ENCODE measurements at regions not wholly inside any gene's neighbourhood (a gene's known extent, or its start where the extent isn't known, plus 50 kb on each side); places are given as distances from the start of the nearest gene placed in this dataset.

DNA sequence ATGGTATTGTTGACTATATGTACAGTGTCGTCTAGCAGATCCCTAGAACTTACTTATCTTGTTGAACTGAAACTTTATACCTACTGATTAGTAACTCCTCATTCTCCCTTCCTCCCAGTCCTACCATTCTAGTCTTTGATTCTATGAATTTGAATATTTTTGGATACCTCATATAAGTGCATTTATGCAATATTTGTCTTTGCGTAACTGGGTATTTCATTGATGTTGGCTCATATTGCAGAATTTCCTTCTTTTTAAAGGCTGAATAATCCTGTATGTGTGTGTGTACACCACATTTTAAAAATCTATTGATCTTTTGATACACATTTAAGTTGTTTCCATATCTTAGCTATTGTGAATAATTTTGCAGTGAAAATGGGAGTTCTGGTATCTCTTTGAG is 119.9 kb downstream of the SOX4 start:
- H3K27ac Mint-ChIP-seq (ENCODE audit: unreplicated experiment), result peak overlapping the region; percentile 35
- no peaks in the 10 kb centered on the region for H3K9me3 Mint-ChIP-seq (ENCODE audit: unreplicated experiment)
- no peak overlapping the region for H2AFZ ChIP-seq (ENCODE audit: low read depth, low read length)
- peaks cover 71% of the 10 kb centered on the region for H3K79me2 ChIP-seq (ENCODE audit: insufficient read depth, low read length)
- no peak for DNase-seq (ENCODE audit: low read depth)
- no peak overlapping the region for H3K27ac ChIP-seq (ENCODE audit: low read depth, low read length)
- H3K9me3 ChIP-seq (ENCODE audit: insufficient read depth, low read depth, low read length), result no peaks in the 10 kb centered on the region
- no peaks in the 10 kb centered on the region for H3K27me3 Mint-ChIP-seq (ENCODE audit: low read depth, unreplicated experiment)
- H3K36me3 ChIP-seq (ENCODE audit: insufficient read depth, low read length), result no peaks in the 10 kb centered on the region
- no peak overlapping the region for H3K4me3 ChIP-seq (ENCODE audit: insufficient read depth, low read depth, low read length)
- H4K20me1 ChIP-seq (ENCODE audit: insufficient read depth, low read length), result peaks cover 28% of the 10 kb centered on the region
- no peak overlapping the region for H3K4me2 ChIP-seq (ENCODE audit: low read length)
- TF ChIP-seq EZH2 (IDR thresholded peaks at IDR 0.05; ENCODE audit: insufficient read depth, low read length) (no peak), CTCF (IDR thresholded peaks at IDR 0.05; ENCODE audit: insufficient read depth, low read depth, low read length) (no peak)
- peaks cover 29% of the 10 kb centered on the region for H3K4me1 Mint-ChIP-seq (ENCODE audit: low read depth, unreplicated experiment)
- H3K9ac ChIP-seq (ENCODE audit: low read length), result no peak overlapping the region
- H3K36me3 Mint-ChIP-seq (ENCODE audit: low read depth, unreplicated experiment), result no peaks in the 10 kb centered on the region
- H3K27me3 ChIP-seq (ENCODE audit: insufficient read depth, low read length), result no peaks in the 10 kb centered on the region
- no peak overlapping the region for H3K4me3 Mint-ChIP-seq (ENCODE audit: unreplicated experiment)
- no peaks in the 10 kb centered on the region for H3K4me1 ChIP-seq (ENCODE audit: insufficient read depth, low read length)
- no peak for FAIRE-seq

GRCh38 chr6:21715180-21715579 is 121.6 kb downstream of the SOX4 start:
- Mint-ChIP-seq H3K36me3 (ENCODE audit: low read depth, unreplicated experiment) (peaks cover 6% of the 10 kb centered on the region), H3K9me3 (ENCODE audit: unreplicated experiment) (peaks cover 6% of the 10 kb centered on the region), H3K27me3 (ENCODE audit: low read depth, unreplicated experiment) (no peaks in the 10 kb centered on the region), H3K4me1 (ENCODE audit: low read depth, unreplicated experiment) (peaks cover 27% of the 10 kb centered on the region), H3K27ac (ENCODE audit: unreplicated experiment) (no peak overlapping the region), H3K4me3 (ENCODE audit: unreplicated experiment) (no peak overlapping the region)
- H4K20me1 ChIP-seq (ENCODE audit: insufficient read depth, low read length), result peaks cover 27% of the 10 kb centered on the region
- no peak overlapping the region for H3K4me2 ChIP-seq (ENCODE audit: low read length)
- no peaks in the 10 kb centered on the region for H3K36me3 ChIP-seq (ENCODE audit: insufficient read depth, low read length)
- H3K27ac ChIP-seq (ENCODE audit: low read depth, low read length), result no peak overlapping the region
- no peak overlapping the region for H3K9ac ChIP-seq (ENCODE audit: low read length)
- H3K27me3 ChIP-seq (ENCODE audit: insufficient read depth, low read length), result no peaks in the 10 kb centered on the region
- H3K4me1 ChIP-seq (ENCODE audit: insufficient read depth, low read length), result no peaks in the 10 kb centered on the region
- FAIRE-seq (no peak), DNase-seq (ENCODE audit: low read depth) (no peak)
- H3K4me3 ChIP-seq (ENCODE audit: insufficient read depth, low read depth, low read length), result no peak overlapping the region
- TF ChIP-seq EZH2 (IDR thresholded peaks at IDR 0.05; ENCODE audit: insufficient read depth, low read length) (no peak), CTCF (IDR thresholded peaks at IDR 0.05; ENCODE audit: insufficient read depth, low read depth, low read length) (no peak)
- no peaks in the 10 kb centered on the region for H3K9me3 ChIP-seq (ENCODE audit: insufficient read depth, low read depth, low read length)
- H2AFZ ChIP-seq (ENCODE audit: low read depth, low read length), result no peak overlapping the region
- peaks cover 73% of the 10 kb centered on the region for H3K79me2 ChIP-seq (ENCODE audit: insufficient read depth, low read length)

DNA sequence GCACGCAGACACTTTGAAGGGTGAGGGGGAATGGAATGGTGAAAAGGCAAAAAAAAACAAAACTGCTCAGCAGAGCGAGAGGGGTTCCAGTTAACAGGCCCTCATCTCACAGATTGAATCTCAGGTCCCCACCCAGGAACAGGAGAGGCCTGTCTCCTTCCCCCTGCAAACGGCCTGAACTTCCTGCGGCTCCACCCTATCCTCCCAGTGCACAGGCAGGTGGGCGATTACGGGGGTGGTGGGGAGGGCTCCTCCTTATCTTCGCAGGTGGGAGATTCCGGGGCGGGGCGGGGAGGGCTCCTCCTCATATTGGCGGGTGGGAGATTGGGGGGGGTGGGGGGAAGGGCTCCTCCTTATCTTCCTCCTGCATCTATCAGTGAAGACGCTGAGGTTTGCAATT is 129.0 kb downstream of the SOX4 start:
- Mint-ChIP-seq H3K27me3 (ENCODE audit: low read depth, unreplicated experiment) (no peaks in the 10 kb centered on the region), H3K36me3 (ENCODE audit: low read depth, unreplicated experiment) (peaks cover 6% of the 10 kb centered on the region), H3K4me3 (ENCODE audit: unreplicated experiment) (no peak overlapping the region), H3K9me3 (ENCODE audit: unreplicated experiment) (peaks cover 6% of the 10 kb centered on the region), H3K27ac (ENCODE audit: unreplicated experiment) (no peak overlapping the region), H3K4me1 (ENCODE audit: low read depth, unreplicated experiment) (peaks cover 15% of the 10 kb centered on the region)
- H3K9ac ChIP-seq (ENCODE audit: low read length), result no peak overlapping the region
- DNase-seq (ENCODE audit: low read depth) (no peak), FAIRE-seq (no peak)
- H3K9me3 ChIP-seq (ENCODE audit: insufficient read depth, low read depth, low read length), result no peaks in the 10 kb centered on the region
- no peaks in the 10 kb centered on the region for H3K27me3 ChIP-seq (ENCODE audit: insufficient read depth, low read length)
- H3K36me3 ChIP-seq (ENCODE audit: insufficient read depth, low read length), result no peaks in the 10 kb centered on the region
- H3K4me3 ChIP-seq (ENCODE audit: insufficient read depth, low read depth, low read length), result no peak overlapping the region
- no peak overlapping the region for H3K4me2 ChIP-seq (ENCODE audit: low read length)
- TF ChIP-seq CTCF (IDR thresholded peaks at IDR 0.05; ENCODE audit: insufficient read depth, low read depth, low read length) (no peak), EZH2 (IDR thresholded peaks at IDR 0.05; ENCODE audit: insufficient read depth, low read length) (no peak)
- H2AFZ ChIP-seq (ENCODE audit: low read depth, low read length), result no peak overlapping the region
- no peak overlapping the region for H3K27ac ChIP-seq (ENCODE audit: low read depth, low read length)
- H3K4me1 ChIP-seq (ENCODE audit: insufficient read depth, low read length), result peaks cover 4% of the 10 kb centered on the region
- peaks cover 57% of the 10 kb centered on the region for H3K79me2 ChIP-seq (ENCODE audit: insufficient read depth, low read length)
- H4K20me1 ChIP-seq (ENCODE audit: insufficient read depth, low read length), result peaks cover 22% of the 10 kb centered on the region
